NCI-H2196 treated with DMSO at 0.1 percent for 48 hours (cell line): ENCODE measurements at regions not wholly inside any gene's neighbourhood (a gene's known extent, or its start where the extent isn't known, plus 50 kb on each side); places are given as distances from the start of the nearest gene placed in this dataset.
"Not testable (repeated sequence)": the region's sequence is repeated elsewhere in the genome, so short reads cannot be mapped to it uniquely, and the experiment has no call there.

Experiments used
- DNase-seq: peaks from one replicate; lab custom pipeline; 2025; ENCODE audit not compliant: unreplicated experiment; lab: John Stamatoyannopoulos, UW

GRCh38 chr3:102896851-102897621, 462.2 kb downstream of the ZPLD1 start:
- DNase-seq: no peak

GRCh38 chr3:102904629-102905028, 469.8 kb downstream of the ZPLD1 start:
- no peak for DNase-seq

DNA sequence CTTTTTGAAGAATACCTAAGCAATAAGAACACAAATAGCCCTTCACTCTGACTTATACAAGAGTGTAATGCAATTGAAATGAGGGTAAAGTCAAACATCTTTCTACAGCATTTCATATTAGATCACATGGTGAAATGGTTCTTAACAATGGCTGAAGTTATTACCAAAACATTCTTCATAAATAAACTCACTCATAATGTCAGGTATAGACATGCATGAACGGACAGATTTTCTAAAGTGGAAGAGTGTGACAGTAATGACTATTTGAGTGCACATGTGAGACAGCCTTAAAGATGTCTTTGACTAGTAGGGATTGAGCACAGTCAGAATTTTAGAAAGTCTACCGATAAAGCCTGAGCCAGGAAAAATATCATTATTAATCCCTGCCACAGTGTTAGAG, 471.0 kb downstream of the ZPLD1 start:
- DNase-seq: no peak

DNA sequence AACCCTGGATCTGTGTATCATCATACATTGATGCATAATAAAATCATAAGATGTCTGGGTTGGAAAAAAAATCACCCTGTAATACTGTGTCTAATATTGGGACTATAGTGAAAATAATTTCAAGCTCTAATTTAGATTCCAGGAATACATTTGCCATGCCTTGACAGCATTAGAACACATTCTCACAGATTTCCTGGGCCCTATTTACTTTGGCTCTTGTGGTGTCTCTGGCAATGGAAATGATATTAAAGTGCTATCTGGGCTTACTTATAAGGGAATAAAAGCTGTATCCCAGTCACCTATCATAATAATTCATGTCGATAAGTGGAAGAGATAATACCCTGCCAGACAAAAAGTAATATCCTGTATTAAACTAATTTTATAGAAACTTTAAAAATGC, 472.0 kb downstream of the ZPLD1 start:
- no peak for DNase-seq

- no peak for DNase-seq
Measured at GRCh38 chr3:102909904-102910303, 475.1 kb downstream of the ZPLD1 start.

DNA sequence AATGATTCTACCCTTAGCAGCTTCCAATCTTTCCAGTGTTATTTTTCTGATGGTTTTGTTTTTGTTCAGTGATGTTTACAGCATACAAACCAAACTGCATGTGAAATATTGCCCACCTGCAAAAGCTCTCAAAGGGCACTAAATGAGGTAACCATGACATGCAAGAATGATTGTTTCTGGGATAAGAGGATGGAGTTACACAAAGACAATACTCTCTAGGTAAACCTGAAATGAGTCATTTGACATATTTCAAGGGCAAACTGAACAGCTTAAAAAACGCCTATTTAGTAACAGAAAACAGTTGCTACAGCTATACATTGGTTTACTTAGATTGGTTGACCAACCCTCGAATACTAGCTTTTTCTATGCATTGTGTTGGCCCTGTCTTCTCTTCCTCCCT, 481.7 kb downstream of the ZPLD1 start:
- no peak for DNase-seq

GRCh38 chr3:102926618-102927017, 491.8 kb downstream of the ZPLD1 start:
- DNase-seq: no peak

GRCh38 chr3:102933377-102933776, 498.6 kb downstream of the ZPLD1 start:
- DNase-seq: no peak

GRCh38 chr3:102936511-102937045, 501.8 kb downstream of the ZPLD1 start:
- no peak for DNase-seq

DNA sequence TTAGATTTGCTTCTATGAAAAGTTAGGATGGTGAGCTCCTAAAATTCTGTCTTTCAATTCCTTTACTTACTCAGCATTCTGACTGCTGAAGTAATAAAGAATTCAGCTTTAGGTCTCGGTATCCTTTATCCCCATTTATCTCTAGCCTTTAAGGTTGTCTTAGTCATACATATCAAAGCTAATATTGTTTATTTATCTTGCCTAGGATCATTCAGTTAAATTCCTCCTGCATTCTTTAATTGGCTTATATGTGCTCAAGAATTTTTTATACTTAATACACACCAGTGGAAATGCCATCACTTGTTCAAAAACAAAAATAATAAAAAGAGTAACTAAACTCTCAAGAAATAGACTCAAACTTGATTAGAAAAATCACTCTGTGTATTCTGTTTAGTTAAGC, 507.0 kb downstream of the ZPLD1 start:
- DNase-seq: no peak

- not testable (repeated sequence) for DNase-seq
Measured at GRCh38 chr3:102946445-102946844, 511.6 kb downstream of the ZPLD1 start.

GRCh38 chr3:102972350-102972749, 537.5 kb downstream of the ZPLD1 start:
- no peak for DNase-seq

- no peak for DNase-seq
Measured at GRCh38 chr3:102974333-102974732, 539.5 kb downstream of the ZPLD1 start.

DNA sequence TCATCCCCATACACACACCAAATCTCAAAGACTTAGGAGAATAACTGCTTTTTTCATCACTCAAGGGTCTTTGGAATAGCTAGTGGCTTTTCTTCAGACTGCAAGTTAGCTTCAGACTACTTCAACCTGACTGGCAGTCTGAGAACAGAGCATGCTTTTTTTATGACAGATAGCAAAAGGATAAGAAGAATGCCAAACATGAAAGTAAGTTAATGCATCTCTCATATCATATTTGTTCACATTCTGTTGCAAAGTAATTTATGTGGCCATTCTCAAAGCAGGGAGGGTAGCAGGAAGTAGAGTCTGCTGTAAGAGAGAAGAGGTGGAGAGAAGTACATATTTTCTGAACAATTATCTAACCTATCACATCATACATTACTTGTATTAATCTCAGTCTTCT, 544.4 kb downstream of the ZPLD1 start:
- DNase-seq: no peak

GRCh38 chr3:102979682-102980354, 545.0 kb downstream of the ZPLD1 start:
- no peak for DNase-seq

- DNase-seq: no peak
Measured at GRCh38 chr3:102980355-102980696, 545.5 kb downstream of the ZPLD1 start.

GRCh38 chr3:103002425-103003176, 567.8 kb downstream of the ZPLD1 start:
- no peak for DNase-seq

GRCh38 chr3:103006526-103007183, 571.8 kb downstream of the ZPLD1 start:
- DNase-seq: no peak

DNA sequence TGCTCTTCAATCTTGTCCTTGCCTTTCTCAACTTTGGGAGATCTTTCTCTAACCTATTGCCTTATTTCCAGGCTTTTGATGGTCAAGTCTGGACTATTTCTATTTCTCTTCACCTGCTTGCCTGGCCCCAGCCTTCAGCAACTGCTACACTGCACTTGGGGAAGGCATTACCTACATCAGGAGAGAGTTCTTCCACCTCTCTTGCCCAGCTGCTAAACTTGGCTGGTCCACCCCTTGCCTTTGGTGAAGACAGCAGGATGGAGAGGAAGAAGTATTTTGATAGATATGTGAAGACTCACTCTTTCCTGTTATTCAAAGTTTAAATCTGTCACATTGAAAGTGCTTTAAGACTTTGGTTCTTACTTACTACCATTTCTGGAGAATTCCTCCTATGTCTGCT, 574.8 kb downstream of the ZPLD1 start:
- DNase-seq: no peak

- DNase-seq: no peak
Measured at GRCh38 chr3:103025880-103026279, 591.1 kb downstream of the ZPLD1 start.

- DNase-seq: no peak
Measured at GRCh38 chr3:103033841-103034240, 599.0 kb downstream of the ZPLD1 start.
